ENCODE measurements at regions not wholly inside any gene's neighbourhood (a gene's known extent, or its start where the extent isn't known, plus 50 kb on each side); places are given as distances from the start of the nearest gene placed in this dataset.
A peak's percentile ranks its signal among the peaks of the same experiment; 100 is the strongest.

DNA sequence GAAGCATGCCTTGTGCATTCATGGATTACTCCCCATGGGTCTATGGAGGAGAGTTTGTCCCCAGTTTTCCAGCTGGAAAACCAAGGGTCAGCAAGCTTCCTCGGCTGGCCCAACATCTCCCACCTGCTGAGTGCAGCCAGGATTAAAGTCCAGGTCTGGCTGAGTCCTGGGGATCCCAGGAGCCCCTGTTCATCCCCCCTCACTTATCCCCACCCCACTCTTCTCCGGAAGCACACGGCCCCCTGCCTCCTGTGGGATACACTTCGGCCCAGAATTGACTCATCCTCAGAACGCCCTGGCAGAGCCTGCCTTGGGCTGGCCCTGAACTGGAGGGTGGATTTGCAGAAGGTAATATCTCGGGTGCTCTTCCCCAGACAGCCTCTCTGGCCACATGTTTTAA lies 276.1 kb downstream of the NPHP4 start:
- intact Hi-C loops (cut with DNase I): no loop called here
- peaks cover 0 to 4% (median 4%) of the 10 kb centered on the region in 3 donors for H3K9me3 ChIP-seq (ENCODE audit: control insufficient read depth in 2 of 3, insufficient read depth in 1 of 3, low read length in 3 of 3)
- TF ChIP-seq, protein P1, sequence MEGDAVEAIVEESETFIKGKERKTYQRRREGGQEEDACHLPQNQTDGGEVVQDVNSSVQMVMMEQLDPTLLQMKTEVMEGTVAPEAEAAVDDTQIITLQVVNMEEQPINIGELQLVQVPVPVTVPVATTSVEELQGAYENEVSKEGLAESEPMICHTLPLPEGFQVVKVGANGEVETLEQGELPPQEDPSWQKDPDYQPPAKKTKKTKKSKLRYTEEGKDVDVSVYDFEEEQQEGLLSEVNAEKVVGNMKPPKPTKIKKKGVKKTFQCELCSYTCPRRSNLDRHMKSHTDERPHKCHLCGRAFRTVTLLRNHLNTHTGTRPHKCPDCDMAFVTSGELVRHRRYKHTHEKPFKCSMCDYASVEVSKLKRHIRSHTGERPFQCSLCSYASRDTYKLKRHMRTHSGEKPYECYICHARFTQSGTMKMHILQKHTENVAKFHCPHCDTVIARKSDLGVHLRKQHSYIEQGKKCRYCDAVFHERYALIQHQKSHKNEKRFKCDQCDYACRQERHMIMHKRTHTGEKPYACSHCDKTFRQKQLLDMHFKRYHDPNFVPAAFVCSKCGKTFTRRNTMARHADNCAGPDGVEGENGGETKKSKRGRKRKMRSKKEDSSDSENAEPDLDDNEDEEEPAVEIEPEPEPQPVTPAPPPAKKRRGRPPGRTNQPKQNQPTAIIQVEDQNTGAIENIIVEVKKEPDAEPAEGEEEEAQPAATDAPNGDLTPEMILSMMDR (IDR thresholded peaks at IDR 0.05; ENCODE audit: borderline replicate concordance, extremely low read depth, insufficient read depth): no peak
- H3K27ac ChIP-seq (ENCODE audit: low read depth in 2 of 2, low read length in 2 of 2): no peak overlapping the region
- no peak overlapping the region for H3K9ac ChIP-seq (ENCODE audit: low read length in 3 of 3)
- H3K27me3 ChIP-seq (ENCODE audit: control insufficient read depth, insufficient read depth, low read length): no peaks in the 10 kb centered on the region
- DNase-seq (no peak), FAIRE-seq (no peak)
- H3K36me3 ChIP-seq (ENCODE audit: control insufficient read depth in 2 of 3, insufficient read depth in 3 of 3, low read length in 3 of 3): no peaks in the 10 kb centered on the region
- no peak overlapping the region for H3K4me3 ChIP-seq (ENCODE audit: low read length in 3 of 3)
- no peaks in the 10 kb centered on the region for H3K4me1 ChIP-seq (ENCODE audit: control insufficient read depth in 2 of 3, insufficient read depth in 2 of 3, low read depth in 1 of 3, low read length in 3 of 3)

DNA sequence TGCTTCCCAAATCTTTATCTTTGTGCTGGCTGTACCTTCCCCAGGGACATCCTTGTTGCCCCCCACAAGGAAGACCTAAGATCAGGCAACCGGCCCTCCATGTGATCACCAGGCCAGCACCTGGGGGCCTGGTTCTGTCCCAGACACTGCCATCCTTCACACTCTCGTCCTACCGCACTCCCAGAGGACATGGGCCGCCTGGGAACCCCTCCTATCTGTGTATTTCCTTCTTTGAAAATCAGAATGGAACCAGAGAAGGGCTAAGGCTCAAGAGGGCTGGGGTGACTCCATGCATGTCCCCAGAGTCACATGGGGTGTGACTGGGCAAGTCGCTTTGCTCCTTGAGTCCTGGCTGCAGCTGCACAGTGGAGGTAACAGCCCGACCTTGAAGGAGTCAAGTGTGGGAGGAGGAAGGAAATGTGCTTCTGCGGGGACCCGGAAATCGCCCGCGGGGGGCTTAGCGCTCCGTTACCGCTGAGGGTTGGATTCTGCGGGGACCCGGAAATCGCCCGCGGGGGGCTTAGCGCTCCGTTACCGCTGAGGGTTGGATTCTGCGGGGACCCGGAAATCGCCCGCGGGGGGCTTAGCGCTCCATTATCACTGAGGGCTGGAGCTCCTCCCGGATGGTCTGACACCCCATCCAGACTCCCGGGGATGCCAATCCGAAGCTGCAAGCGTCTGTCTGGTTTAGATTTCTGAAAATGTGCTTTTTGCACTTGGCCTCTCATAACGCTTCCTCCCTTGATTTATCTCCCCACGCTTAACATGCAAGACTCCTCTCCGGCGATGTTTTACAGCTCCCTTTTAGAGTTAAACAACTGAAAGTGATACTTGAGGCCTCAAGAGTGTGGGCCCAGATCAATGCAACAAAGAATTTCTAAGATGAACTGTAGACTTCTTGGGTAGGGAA lies 278.9 kb downstream of the NPHP4 start:
- H3K27me3 ChIP-seq (ENCODE audit: control insufficient read depth, insufficient read depth, low read length): no peaks in the 10 kb centered on the region
- intact Hi-C loops (cut with DNase I): no loop called here

DNA sequence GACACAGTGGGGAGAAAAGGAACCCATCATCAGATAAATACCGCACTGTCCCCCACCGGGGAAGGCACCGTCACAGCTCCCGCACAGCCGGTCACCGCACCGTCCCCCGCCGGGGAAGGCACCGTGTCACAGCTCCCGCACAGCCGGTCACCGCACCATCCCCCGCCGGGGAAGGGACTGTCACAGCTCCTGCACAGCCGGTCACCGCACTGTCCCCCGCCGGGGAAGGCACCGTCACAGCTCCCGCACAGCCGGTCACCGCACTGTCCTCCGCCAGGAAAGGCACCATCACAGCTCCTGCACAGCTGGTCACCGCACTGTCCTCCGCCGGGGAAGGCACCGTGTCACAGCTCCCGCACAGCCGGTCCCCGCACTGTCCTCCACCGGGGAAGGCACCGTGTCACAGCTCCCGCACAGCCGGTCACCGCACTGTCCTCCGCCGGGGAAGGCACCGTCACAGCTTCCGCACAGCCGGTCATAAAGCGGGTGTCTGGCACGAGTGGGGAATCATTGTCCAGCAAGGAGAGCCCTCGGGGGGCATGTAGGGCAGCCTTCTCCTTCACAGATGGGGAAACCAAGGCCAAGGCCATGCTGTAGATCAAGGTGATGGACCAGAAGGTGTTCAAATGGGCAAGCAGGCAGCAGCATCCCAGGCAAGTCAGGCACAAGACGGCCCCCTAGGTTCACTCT lies 280.1 kb downstream of the NPHP4 start:
- H3K27ac ChIP-seq (ENCODE audit: low read depth in 2 of 2, low read length in 2 of 2): no peak overlapping the region
- H3K27me3 ChIP-seq (ENCODE audit: control insufficient read depth, insufficient read depth, low read length): no peaks in the 10 kb centered on the region
- intact Hi-C loops (cut with DNase I): no loop called here
- FAIRE-seq: no peak
- TF ChIP-seq, protein P1 (IDR thresholded peaks at IDR 0.05; ENCODE audit: borderline replicate concordance, extremely low read depth, insufficient read depth): no peak
- DNase-seq: peak in 1 of 5 donors; percentile 50
- H3K36me3 ChIP-seq (ENCODE audit: control insufficient read depth in 2 of 3, insufficient read depth in 3 of 3, low read length in 3 of 3): no peaks in the 10 kb centered on the region
- peaks cover 0 to 4% (median 4%) of the 10 kb centered on the region in 3 donors for H3K9me3 ChIP-seq (ENCODE audit: control insufficient read depth in 2 of 3, insufficient read depth in 1 of 3, low read length in 3 of 3)
- H3K4me1 ChIP-seq (ENCODE audit: control insufficient read depth in 2 of 3, insufficient read depth in 2 of 3, low read depth in 1 of 3, low read length in 3 of 3): no peaks in the 10 kb centered on the region
- H3K4me3 ChIP-seq (ENCODE audit: low read length in 3 of 3): no peak overlapping the region
- H3K9ac ChIP-seq (ENCODE audit: low read length in 3 of 3): no peak overlapping the region

More for the DNA sequence above, 278.9 kb downstream of the NPHP4 start:
- Histone ChIP-seq H3K4me1 (ENCODE audit: control insufficient read depth in 2 of 3, insufficient read depth in 2 of 3, low read depth in 1 of 3, low read length in 3 of 3) (no peaks in the 10 kb centered on the region), H3K9ac (ENCODE audit: low read length in 3 of 3) (no peak overlapping the region), H3K27ac (ENCODE audit: low read depth in 2 of 2, low read length in 2 of 2) (no peak overlapping the region), H3K36me3 (ENCODE audit: control insufficient read depth in 2 of 3, insufficient read depth in 3 of 3, low read length in 3 of 3) (no peaks in the 10 kb centered on the region), H3K4me3 (ENCODE audit: low read length in 3 of 3) (no peak overlapping the region), H3K9me3 (ENCODE audit: control insufficient read depth in 2 of 3, insufficient read depth in 1 of 3, low read length in 3 of 3) (peaks cover 0 to 4% (median 4%) of the 10 kb centered on the region in 3 donors)
- TF ChIP-seq, protein P1 (IDR thresholded peaks at IDR 0.05; ENCODE audit: borderline replicate concordance, extremely low read depth, insufficient read depth): no peak
- FAIRE-seq (no peak), DNase-seq (no peak)
